ENCODE measurements at regions not wholly inside any gene's neighbourhood (a gene's known extent, or its start where the extent isn't known, plus 50 kb on each side); places are given as distances from the start of the nearest gene placed in this dataset.

DNA sequence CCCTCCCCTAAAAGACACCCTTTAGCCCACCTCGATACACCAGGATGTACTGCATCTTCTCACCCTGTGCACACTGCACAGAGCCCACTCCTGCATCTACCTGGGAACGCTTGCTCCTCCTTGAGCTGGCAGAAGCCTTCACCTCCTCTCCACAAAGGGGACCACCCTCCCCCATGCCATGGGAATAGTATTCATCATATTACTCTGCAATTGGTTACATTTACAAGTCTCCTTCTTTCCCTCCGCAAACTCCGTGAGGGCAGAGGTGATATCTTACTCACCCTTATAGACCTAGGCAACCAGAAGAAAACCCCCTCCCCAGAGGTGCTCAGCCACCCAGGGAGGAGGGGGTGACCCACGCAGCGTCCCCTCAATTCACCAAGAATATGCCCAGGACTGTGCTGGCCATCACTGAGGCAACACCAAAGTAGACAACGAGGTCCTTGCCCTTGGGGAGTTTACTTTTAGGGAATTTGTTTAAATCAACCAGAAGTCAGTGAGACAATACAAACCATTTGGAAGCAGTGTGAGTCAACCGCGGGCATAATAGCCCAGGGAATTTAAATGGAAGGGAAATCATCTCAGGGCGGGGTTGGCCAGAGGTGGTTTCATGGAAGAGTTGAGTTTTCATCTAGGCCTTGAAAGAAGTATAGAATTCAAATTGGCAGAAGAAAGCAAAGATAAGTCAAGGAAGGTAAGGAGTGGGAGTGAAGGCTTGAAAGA is 214.5 kb downstream of the BARX2 start:
- no peak for DNase-seq (ENCODE audit: low spot score in 2 of 2)
- Histone ChIP-seq H3K27me3 (no peaks in the 10 kb centered on the region), H3K4me1 (no peaks in the 10 kb centered on the region), H3K27ac (no peak overlapping the region), H3K4me3 (no peak overlapping the region), H3K9me3 (no peaks in the 10 kb centered on the region), H3K36me3 (no peaks in the 10 kb centered on the region)
- 68% methylated on average over 10 of the region's 10 CpGs for WGBS, 2 donors
- TF ChIP-seq, protein P1, sequence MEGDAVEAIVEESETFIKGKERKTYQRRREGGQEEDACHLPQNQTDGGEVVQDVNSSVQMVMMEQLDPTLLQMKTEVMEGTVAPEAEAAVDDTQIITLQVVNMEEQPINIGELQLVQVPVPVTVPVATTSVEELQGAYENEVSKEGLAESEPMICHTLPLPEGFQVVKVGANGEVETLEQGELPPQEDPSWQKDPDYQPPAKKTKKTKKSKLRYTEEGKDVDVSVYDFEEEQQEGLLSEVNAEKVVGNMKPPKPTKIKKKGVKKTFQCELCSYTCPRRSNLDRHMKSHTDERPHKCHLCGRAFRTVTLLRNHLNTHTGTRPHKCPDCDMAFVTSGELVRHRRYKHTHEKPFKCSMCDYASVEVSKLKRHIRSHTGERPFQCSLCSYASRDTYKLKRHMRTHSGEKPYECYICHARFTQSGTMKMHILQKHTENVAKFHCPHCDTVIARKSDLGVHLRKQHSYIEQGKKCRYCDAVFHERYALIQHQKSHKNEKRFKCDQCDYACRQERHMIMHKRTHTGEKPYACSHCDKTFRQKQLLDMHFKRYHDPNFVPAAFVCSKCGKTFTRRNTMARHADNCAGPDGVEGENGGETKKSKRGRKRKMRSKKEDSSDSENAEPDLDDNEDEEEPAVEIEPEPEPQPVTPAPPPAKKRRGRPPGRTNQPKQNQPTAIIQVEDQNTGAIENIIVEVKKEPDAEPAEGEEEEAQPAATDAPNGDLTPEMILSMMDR (IDR thresholded peaks at IDR 0.05) = no peak
- TF ChIP-seq EP300 (IDR thresholded peaks at IDR 0.05) (no peak), POLR2A (IDR thresholded peaks at IDR 0.05) (no peak)

- WGBS, 2 donors = 76 to 77% methylated on average over 9 of the region's 9 CpGs
These were observed 215.3 kb downstream of the BARX2 start for GRCh38 chr11:129590753-129591475.

DNA sequence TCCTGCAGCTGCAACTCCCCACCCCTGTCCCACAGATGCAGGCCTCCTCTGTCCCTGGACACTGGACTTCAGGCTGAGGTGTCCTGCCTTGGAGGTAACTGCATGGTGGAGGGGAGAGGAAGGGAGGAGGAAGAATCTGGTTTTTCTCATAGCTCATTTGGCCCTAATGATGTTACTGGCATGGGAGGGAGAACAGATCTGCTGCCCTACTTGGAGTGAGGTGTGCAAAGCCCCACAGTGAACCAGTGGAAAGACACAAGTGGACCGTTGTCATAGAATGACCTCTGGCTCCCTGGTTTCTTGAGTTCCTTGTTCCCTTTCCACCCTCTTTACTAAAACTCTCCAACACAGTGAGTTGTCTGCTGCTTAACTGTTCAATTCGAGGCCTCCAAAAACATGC is 215.9 kb downstream of the BARX2 start:
- TF ChIP-seq, protein P1 (IDR thresholded peaks at IDR 0.05) = no peak
- TF ChIP-seq EP300 (IDR thresholded peaks at IDR 0.05) (no peak), POLR2A (IDR thresholded peaks at IDR 0.05) (no peak)
- Histone ChIP-seq H3K9me3 (no peaks in the 10 kb centered on the region), H3K27me3 (no peaks in the 10 kb centered on the region), H3K27ac (no peak overlapping the region), H3K36me3 (no peaks in the 10 kb centered on the region), H3K4me1 (no peaks in the 10 kb centered on the region), H3K4me3 (no peak overlapping the region)
- no peak for DNase-seq (ENCODE audit: low spot score in 2 of 2)
- 58 to 59% methylated on average over 2 of the region's 2 CpGs for WGBS, 2 donors

More at GRCh38 chr11:129590753-129591475, 215.3 kb downstream of the BARX2 start:
- no peaks in the 10 kb centered on the region for H3K27me3 ChIP-seq
- no peak overlapping the region for H3K27ac ChIP-seq
- TF ChIP-seq EP300 (IDR thresholded peaks at IDR 0.05) = no peak
- TF ChIP-seq, protein P1 (IDR thresholded peaks at IDR 0.05) = no peak
- TF ChIP-seq POLR2A (IDR thresholded peaks at IDR 0.05) = no peak
- no peaks in the 10 kb centered on the region for H3K36me3 ChIP-seq
- no peaks in the 10 kb centered on the region for H3K9me3 ChIP-seq
- no peak for DNase-seq (ENCODE audit: low spot score in 2 of 2)
- no peaks in the 10 kb centered on the region for H3K4me1 ChIP-seq
- H3K4me3 ChIP-seq = no peak overlapping the region

- H3K27me3 ChIP-seq = no peaks in the 10 kb centered on the region
- 88 to 93% methylated on average over 8 of the region's 8 CpGs for WGBS, 2 donors
These were observed 216.5 kb downstream of the BARX2 start for GRCh38 chr11:129592191-129592590.

GRCh38 chr11:129593098-129593497 is 217.4 kb downstream of the BARX2 start:
- 71 to 83% methylated on average over 2 of the region's 2 CpGs for WGBS, 2 donors
- Histone ChIP-seq H3K9me3 (peaks cover 0 to 2% (median 0%) of the 10 kb centered on the region in 4 donors), H3K36me3 (no peaks in the 10 kb centered on the region), H3K4me3 (no peak overlapping the region), H3K27ac (no peak overlapping the region), H3K4me1 (no peaks in the 10 kb centered on the region), H3K27me3 (no peaks in the 10 kb centered on the region)
- no peak for DNase-seq (ENCODE audit: low spot score in 2 of 2)
- TF ChIP-seq, protein P1 (IDR thresholded peaks at IDR 0.05) = no peak
- TF ChIP-seq EP300 (IDR thresholded peaks at IDR 0.05) = no peak
- TF ChIP-seq POLR2A (IDR thresholded peaks at IDR 0.05) = no peak

More at GRCh38 chr11:129592191-129592590, 216.5 kb downstream of the BARX2 start:
- Histone ChIP-seq H3K27ac (no peak overlapping the region), H3K9me3 (no peaks in the 10 kb centered on the region), H3K4me3 (no peak overlapping the region), H3K36me3 (no peaks in the 10 kb centered on the region), H3K4me1 (no peaks in the 10 kb centered on the region)
- DNase-seq (ENCODE audit: low spot score in 2 of 2) = no peak
- TF ChIP-seq, protein P1 (IDR thresholded peaks at IDR 0.05) = no peak

Measured in tibial nerve (tissue), 4 donors.